Inflammatory macrophage treated with lipopolysaccharide for 4 hours (primary cell): ENCODE measurements at regions not wholly inside any gene's neighbourhood (a gene's known extent, or its start where the extent isn't known, plus 50 kb on each side); places are given as distances from the start of the nearest gene placed in this dataset.
"Not testable (repeated sequence)": the region's sequence is repeated elsewhere in the genome, so short reads cannot be mapped to it uniquely, and the experiment has no call there.

ENCODE experiments used
- DNase-seq: peaks from one replicate; pipeline ENCODE4 v3.0.0-alpha.2; 2020

GRCh38 chr5:118144540-118144939 lies 843.8 kb downstream of the DTWD2 start:
- DNase-seq = no peak

DNA sequence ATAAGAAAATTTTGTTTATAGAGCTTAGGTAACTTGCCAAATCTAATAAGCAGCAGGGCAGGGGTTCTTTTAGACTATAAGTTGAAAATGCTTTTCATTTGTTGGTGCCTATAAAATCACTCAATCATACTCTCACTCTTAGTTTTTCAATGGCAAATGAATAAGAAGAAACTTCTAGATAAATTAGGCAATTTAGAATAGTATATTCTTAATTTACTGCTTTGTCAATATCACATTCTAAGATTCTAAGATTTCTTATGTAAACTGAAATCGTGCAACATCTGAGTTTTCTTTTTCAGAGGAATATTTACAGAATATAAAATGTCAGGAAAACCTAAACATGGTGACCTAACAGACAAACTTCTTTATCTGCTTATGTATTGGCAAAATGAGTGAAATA lies 849.0 kb downstream of the DTWD2 start:
- no peak for DNase-seq

DNA sequence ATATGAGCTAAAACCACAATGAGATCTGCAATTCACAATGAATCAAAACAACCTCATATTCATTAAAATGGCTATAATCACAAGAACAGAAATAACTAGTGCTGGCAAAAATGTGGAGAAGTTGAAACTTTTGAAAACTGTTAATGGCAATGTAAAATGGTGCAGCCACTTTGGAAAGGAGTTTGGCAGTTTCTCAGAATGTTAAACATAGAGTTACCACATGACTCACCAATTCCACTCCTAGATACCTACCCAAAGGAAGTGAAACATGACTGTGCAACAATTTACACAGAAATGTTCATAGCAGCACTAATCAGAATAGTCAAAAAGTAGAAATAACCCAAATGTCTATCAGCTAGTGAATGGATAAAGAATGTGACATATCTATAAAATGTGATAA lies 862.2 kb downstream of the DTWD2 start:
- no peak for DNase-seq

DNA sequence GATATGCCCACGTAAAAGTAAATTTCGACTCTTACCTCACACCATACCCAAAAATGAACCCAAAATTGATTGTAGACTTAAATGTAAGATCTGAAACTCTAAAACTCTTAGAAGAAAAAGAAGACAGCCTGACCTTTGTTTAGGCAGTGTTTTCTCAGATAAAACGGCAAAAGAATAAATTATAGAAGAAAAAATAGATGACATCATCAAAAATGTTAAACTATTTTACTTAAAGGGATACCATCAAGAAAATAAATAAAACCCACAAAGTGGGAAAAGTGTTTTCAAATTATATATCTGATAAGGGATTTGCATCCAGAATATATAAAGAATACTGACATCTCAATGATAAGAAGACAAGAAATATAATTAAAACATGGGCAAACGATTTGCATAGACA lies 862.7 kb downstream of the DTWD2 start:
- no peak for DNase-seq

DNA sequence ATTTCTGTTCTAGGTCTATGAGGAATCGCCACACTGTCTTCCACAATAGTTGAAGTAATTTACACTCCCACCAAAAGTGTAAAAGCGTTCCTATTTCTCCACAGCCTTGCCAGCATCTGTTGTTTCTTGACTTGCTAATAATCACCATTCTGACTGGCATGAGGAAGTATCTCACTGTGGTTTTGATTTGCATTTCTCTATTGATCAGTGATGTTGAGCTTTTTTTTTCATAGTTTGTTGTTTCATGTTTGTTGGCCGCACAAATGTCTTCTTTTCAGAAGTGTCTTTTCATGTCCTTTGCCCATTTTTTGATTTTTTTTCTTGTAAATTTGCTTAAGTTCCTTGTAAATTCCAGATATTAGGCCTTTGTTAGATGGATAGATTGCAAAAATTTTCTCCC lies 867.1 kb downstream of the DTWD2 start:
- no peak for DNase-seq

GRCh38 chr5:118115791-118116190 lies 872.6 kb downstream of the DTWD2 start:
- no peak for DNase-seq

DNA sequence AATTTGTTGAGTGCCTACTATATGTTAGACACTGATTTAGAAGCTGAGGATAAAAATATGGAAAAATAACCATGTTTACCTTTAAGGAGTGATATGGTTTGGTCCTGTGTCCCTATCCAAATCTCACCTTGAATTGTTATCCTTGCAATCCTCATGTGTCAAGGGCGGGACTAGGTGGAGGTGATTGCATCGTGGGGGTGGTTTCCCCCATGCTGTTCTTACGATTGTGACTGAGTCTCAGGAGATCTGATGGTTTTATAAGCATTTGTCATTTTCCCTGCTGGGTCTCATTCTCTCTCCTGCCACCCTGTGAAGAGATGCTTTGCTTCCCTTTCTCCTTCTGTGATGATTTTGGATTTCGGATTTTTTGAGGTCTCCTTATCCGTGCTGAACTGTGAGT lies 876.4 kb downstream of the DTWD2 start:
- no peak for DNase-seq

DNA sequence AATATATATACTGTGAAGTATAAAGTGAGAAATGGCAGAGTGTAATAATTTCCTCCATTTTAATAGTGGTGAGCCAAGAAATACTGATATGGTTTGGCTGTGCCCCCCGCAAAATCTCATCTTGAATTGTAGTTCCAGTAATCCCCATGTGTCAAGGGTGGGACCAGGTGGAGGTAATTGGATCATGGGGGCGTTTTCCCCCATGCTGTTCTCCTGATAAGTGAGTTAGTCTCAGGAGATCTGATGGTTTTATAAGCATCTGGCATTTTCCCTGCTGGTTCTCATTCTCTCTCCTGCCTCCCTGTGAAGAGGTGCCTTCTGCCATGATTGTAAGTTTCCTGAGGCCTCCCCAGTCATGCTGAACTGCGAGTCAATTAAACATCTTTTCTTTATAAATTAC lies 881.1 kb downstream of the DTWD2 start:
- DNase-seq = not testable (repeated sequence)

- no peak for DNase-seq
Observed at GRCh38 chr5:118098716-118099115, 889.6 kb downstream of the DTWD2 start.

DNA sequence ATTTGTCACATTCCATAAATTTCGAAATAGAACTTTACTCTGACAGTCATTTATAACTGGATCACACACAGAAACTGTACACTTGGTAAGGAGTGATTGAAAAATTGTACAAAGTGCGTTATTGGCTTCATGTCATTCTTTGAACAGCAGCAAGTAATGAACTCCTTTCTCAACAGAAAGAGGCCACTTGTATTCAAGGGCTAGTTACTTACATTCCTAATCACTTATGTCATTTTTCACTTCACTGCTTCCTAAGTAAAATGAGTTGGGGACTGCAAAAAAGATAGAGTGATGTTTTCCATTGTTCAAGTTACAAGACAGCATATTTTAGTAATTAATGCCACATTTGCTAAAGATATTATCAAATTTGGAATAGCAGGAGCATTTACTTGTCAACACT lies 893.2 kb downstream of the DTWD2 start:
- DNase-seq = no peak

DNA sequence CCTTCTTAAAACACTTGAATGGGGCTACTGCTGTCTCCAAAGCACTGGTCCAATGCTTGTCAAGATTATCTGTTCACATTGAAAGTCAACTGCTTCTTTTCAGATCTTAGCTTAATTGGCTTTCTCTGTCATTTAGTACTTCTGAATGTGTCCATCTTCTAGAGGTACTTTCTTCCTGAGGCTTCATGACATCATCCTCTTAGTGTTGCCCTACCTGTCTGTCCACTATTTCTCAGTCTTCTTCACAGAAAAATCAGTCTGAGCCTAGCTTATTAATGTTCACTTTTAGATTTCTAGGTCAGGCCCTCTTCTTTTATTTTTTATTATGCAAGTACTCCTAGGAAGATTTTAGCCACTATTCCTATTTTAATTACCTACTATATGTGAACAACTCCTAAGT lies 899.9 kb downstream of the DTWD2 start:
- DNase-seq = no peak

GRCh38 chr5:118076490-118076889 lies 911.9 kb downstream of the DTWD2 start:
- DNase-seq = no peak

DNA sequence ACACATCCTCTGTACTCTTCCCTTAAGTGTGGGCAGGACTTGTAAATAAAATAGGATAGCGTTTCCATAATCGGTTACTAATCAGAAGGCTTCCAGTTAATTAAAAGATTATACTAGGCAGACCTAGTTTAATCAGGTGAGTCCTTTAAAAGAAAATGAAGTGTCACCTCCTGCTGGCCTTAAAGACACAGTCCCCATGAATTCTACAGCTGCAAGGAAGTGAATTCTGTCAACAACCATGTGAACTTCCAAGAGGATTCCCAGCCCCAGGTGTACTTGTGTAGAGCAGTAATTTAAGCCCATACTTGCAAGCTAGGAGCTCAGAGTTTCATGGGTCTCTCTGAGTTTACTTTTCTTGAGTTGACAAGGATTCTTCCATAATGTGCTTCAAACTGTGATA lies 918.3 kb downstream of the DTWD2 start:
- DNase-seq = no peak

DNA sequence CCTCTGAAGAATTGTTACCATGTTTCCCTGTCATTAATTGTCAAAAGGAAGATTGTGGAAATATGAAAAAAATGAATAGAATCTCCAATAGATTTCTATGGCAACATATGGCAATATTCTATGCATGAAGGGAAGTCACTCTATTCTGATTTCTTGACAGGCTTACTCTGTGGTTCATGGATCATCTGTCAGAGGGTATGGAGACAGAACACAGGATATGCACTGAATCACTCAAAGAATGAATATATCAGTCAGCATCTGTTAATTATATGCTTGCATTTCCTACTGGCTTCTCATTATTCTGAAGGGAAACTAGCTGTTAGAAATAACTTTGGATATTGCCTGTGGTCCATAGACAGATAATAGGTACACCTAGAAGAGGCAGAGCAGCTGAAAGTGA lies 918.9 kb downstream of the DTWD2 start:
- no peak for DNase-seq

- no peak for DNase-seq
Observed at GRCh38 chr5:118068886-118069285, 919.5 kb downstream of the DTWD2 start.

- DNase-seq = not testable (repeated sequence)
Observed at GRCh38 chr5:118063836-118064235, 924.5 kb downstream of the DTWD2 start.

DNA sequence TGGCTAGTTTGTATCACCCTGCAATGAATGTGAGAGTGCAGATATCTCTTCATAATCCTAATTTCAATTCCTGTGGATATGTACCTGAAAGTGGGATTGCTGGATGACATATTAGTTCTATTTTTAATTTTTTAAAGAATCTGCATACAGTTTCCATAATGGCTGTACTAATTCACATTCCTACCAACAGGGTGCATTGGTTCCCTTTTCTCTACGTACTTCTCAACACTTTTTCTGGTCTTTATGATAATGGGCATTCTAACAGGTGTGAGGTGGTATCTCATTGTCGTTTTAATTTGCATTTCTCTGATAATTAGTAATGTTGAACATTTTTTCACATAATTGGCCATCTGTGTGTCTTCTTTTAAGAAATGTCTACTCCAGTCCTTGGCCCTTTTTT lies 927.5 kb downstream of the DTWD2 start:
- no peak for DNase-seq

GRCh38 chr5:118052503-118052902 lies 935.8 kb downstream of the DTWD2 start:
- no peak for DNase-seq

GRCh38 chr5:118044169-118044568 lies 944.2 kb downstream of the DTWD2 start:
- no peak for DNase-seq

GRCh38 chr5:118043531-118043930 lies 944.8 kb downstream of the DTWD2 start:
- no peak for DNase-seq

GRCh38 chr5:118042076-118042475 lies 946.3 kb downstream of the DTWD2 start:
- no peak for DNase-seq

- no peak for DNase-seq
Observed at GRCh38 chr5:118040496-118040895, 947.9 kb downstream of the DTWD2 start.

GRCh38 chr5:118033686-118034338 lies 954.5 kb downstream of the DTWD2 start:
- no peak for DNase-seq

DNA sequence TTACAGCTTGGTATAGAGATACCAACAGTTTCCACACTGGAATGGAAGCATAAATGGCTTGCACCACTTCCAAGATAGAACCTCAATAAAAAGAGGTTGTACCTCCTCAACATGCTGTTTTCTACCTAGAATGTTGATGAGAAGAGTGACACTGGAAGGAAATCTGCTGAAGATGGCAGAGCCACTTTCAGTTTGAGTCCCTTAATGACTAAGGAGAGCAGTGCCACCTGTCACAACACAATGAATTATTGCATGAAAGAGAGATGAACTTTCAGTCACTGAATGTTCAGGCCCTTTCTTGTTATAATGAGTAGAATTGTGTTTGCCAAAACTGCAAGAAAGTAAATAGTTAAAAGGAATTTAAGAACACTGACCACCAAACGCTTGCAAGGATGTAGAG lies 958.5 kb downstream of the DTWD2 start:
- DNase-seq = no peak

DNA sequence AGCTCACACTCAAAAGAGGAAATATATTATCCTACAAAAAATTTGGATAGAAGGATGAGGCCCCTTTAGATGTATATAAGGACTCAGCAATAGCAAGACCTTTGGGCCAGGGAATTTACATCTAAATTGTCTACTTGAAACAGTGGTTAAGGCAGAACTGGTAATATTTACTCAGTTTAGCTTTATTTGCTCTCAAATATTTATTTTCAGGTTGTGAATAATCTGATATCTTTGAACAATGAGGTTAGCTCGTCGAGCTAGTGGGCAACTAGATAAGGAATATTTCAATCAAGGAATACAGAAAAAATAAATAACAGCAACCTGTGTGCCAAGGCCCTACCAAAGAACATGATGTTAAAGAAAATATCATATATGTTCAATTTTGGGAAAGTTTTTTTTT lies 966.3 kb downstream of the DTWD2 start:
- DNase-seq = no peak

GRCh38 chr5:118017536-118017935 lies 970.8 kb downstream of the DTWD2 start:
- DNase-seq = no peak
